ENCODE measurements at regions not wholly inside any gene's neighbourhood (a gene's known extent, or its start where the extent isn't known, plus 50 kb on each side); places are given as distances from the start of the nearest gene placed in this dataset.

GRCh38 chr3:80807577-80807976 is 953.9 kb downstream of the GBE1 start:
- TF ChIP-seq CTCF (IDR thresholded peaks at IDR 0.05), result no peak
- TF ChIP-seq POLR2A (IDR thresholded peaks at IDR 0.05), result no peak

Data from gastroesophageal sphincter (tissue), 3 donors.